GM12874 (cell line): ENCODE measurements at regions not wholly inside any gene's neighbourhood (a gene's known extent, or its start where the extent isn't known, plus 50 kb on each side); places are given as distances from the start of the nearest gene placed in this dataset.

Source experiments
- TF ChIP-seq, protein P1 (sequence below): IDR thresholded peaks from 2 replicates; pipeline ENCODE4 v1.5.1; 2011; ENCODE audit warnings: low read depth, mild to moderate bottlenecking, control low read depth, low read length, moderate library complexity; ENCODE audit not compliant: insufficient read depth

DNA sequence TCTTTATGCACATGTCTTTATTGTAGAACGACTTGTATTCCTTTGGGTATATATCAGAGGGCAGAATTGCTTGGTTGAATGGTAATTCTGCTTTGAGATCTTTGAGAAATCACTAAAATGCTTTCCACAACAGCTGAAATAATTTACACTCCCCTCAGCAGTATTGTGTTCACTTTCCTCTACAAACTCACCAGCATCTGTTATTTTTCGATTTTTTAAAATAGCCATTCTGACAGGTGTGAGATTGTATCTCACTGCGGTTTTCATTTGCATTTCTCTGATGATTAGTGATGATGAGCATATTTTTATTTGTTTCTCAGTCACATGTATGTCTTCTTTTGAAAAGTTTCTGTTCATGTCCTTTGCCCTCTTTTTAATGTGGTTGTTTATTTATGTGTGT lies 459.8 kb downstream of the PABPC4L start:
- TF ChIP-seq, protein P1, sequence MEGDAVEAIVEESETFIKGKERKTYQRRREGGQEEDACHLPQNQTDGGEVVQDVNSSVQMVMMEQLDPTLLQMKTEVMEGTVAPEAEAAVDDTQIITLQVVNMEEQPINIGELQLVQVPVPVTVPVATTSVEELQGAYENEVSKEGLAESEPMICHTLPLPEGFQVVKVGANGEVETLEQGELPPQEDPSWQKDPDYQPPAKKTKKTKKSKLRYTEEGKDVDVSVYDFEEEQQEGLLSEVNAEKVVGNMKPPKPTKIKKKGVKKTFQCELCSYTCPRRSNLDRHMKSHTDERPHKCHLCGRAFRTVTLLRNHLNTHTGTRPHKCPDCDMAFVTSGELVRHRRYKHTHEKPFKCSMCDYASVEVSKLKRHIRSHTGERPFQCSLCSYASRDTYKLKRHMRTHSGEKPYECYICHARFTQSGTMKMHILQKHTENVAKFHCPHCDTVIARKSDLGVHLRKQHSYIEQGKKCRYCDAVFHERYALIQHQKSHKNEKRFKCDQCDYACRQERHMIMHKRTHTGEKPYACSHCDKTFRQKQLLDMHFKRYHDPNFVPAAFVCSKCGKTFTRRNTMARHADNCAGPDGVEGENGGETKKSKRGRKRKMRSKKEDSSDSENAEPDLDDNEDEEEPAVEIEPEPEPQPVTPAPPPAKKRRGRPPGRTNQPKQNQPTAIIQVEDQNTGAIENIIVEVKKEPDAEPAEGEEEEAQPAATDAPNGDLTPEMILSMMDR = no peak

DNA sequence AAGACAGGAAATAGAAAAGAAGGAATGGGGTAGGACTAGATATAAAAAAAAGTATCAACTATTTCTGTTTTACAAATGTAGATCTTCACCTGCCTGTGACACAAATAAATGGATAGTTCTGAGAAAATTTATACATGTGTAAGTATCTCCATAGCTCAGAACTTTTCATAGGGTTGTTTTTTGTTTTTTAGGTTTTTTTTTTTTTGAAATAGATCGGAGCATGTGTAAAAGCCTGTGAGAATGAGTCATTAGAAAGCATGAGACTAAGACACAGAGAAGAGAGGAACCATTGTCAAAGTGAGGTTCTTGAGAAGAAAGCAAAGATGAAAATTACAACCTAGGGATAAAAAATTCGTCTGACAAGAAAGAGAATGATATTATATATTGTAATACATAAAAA lies 481.6 kb downstream of the PABPC4L start:
- TF ChIP-seq, protein P1 = no peak

DNA sequence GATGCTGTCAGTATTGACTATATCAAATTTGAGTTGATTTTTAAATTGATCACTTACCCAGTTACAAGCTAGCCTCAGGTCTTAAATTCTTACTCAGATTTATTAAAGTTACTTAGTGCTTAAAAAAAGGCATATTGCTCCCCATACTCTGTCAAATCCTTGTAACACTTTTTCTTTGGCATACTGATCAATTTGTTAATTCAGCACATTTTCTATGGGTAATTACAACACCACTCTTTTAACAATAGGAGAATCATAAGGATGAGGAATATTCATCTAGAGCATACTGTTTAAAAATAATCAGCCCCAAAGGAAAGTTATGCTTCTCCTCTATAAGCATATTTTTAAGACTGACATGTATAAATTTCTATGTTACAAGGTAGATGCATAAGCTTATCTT lies 482.5 kb downstream of the PABPC4L start:
- TF ChIP-seq, protein P1 = no peak

DNA sequence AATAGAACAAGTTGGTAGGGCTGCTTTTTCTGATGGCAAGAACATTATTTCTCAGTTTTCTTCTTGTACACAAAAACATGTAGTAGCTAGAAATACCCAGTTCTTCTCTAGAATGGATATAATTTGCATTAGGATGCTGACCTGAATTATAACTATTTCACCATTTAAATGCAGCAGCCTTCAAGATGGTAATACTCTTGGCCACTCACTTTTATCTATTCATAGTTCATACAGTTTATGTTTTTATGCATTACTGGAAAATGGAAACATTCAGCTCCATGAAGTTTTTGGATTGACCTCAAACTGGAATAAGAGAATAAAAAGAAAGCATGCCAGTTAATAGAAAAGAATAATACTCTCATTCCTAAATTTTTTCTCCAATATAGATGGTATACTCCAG lies 487.4 kb downstream of the PABPC4L start:
- TF ChIP-seq, protein P1 = no peak

DNA sequence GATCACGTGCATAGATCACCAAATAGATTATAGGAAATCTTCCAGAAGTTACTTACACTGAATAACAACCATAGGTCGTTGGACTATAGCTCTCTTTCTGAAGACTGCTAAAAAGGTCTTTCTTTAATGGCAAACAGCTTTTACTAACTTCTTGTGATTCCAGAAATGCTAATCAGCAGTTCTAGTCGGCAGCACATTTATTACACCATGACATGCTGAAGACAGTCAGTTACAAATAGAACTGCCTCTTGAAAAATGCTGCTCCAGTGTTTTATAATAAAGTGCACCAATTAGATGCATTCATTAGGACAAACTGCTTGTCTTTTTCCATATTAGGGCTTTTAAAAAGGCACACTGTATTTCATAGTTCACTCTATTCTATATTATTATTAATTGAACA lies 488.2 kb downstream of the PABPC4L start:
- TF ChIP-seq, protein P1 = no peak

DNA sequence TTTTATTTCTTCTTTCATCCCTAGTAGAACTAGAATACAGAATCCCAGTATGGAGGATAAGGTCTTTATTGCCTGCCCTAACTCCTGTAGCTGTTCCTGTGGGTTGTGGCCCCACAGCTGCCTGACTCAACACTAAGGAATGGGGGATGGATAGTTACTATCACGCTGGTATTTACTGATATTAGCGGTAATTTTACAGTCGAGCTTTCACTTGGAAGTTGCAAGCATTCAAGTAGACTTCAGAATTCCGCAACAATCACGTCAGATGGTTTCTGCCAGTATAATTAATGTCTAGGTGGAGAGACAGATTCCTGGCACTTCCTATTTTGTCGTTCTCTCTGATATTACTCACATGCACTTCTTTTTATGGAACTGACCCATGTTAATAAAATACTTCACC lies 489.8 kb downstream of the PABPC4L start:
- TF ChIP-seq, protein P1 = no peak

DNA sequence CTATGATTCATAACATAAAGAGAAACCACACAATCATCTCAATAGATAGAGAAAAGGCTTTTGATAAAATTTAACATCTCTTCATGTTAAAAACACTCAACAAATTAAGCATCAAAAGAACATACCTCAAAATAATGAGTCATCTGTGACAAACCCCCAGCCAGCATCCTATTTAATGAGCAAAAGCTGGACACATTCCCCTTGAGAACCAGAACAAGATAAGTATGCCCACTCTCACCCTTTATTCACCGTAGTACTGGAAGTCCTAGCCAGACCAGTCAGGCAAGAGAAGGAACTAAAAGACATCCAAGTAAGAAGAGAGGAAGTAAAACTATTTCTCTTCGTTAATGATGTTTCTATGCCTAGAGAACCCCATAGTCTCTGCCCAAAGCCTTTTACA lies 507.2 kb downstream of the PABPC4L start:
- TF ChIP-seq, protein P1 = no peak

DNA sequence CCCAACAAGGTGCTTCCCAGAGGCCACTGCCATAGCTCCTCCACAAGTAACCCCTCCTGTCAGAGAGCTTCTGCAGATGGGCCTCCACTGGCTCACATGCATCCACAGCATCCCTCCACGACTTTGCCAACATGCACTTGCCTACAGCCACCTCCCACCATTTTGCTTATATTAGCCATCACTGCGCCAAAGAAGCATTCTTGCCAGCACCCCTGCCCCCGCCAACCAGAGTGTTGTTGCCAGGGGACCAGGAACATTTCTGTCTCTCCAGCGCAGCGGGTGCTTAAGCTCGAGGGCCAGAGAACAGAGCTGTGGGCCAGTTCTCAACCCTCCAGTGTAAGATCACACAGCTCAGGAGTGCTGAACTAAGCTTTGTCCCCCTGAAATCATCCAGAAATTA lies 517.6 kb downstream of the PABPC4L start:
- TF ChIP-seq, protein P1 = no peak
